ENCODE measurements at regions not wholly inside any gene's neighbourhood (a gene's known extent, or its start where the extent isn't known, plus 50 kb on each side); places are given as distances from the start of the nearest gene placed in this dataset.

DNA sequence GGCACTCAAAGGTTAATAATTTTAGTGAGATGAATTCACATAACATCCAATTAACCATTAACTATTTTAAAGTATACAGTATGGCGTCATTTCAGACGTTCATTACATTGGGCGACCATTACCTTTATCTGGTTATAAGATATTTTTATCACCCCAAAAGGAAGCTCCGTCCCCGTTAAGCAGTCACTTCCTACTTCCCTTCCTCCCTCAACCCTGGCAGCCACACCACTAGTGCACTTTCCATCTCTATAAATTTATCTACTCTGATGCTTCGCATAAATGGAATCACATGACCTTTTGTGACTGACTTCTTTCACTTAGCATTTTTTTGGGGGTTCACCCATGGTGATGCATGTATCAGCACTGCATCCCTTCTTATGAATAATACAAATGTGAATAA, 168.3 kb upstream of the PUM3 start:
- TF ChIP-seq, protein P1, sequence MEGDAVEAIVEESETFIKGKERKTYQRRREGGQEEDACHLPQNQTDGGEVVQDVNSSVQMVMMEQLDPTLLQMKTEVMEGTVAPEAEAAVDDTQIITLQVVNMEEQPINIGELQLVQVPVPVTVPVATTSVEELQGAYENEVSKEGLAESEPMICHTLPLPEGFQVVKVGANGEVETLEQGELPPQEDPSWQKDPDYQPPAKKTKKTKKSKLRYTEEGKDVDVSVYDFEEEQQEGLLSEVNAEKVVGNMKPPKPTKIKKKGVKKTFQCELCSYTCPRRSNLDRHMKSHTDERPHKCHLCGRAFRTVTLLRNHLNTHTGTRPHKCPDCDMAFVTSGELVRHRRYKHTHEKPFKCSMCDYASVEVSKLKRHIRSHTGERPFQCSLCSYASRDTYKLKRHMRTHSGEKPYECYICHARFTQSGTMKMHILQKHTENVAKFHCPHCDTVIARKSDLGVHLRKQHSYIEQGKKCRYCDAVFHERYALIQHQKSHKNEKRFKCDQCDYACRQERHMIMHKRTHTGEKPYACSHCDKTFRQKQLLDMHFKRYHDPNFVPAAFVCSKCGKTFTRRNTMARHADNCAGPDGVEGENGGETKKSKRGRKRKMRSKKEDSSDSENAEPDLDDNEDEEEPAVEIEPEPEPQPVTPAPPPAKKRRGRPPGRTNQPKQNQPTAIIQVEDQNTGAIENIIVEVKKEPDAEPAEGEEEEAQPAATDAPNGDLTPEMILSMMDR (IDR thresholded peaks at IDR 0.05; ENCODE audit: borderline replicate concordance), result no peak
- intact Hi-C loops (cut with micrococcal nuclease), result no loop called here
- DNase-seq, result no peak

DNA sequence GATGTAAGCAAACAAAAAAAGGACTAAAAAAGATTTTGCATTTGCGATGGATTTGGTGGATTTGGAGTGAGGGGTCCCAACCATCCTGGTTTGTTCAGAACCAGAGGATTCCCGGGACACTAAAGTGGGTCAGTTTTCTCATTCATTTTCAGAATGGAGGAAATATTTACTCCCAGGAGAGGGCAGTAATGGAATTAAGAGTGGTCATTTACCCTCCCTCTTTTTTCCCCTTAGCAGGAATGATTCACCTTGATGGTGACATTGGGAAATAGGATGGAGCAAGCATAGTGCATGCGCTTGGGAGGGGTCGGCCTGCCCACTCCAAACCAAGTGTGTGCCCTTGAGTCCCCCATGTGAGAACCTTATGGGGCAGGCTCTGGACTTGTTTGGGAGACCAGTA, 164.2 kb upstream of the PUM3 start:
- H3K9me3 ChIP-seq (replicated peaks), result no peaks in the 10 kb centered on the region
- no peak overlapping the region for H3K27ac ChIP-seq (replicated peaks)
- peaks cover 2% of the 10 kb centered on the region for H3K27me3 ChIP-seq (ENCODE audit: low read depth)
- no peaks in the 10 kb centered on the region for H3K36me3 ChIP-seq
- intact Hi-C loops (cut with micrococcal nuclease), result no loop called here
- no peak for DNase-seq
- no peaks in the 10 kb centered on the region for H3K4me1 ChIP-seq
- H3K4me3 ChIP-seq, result no peak overlapping the region
- TF ChIP-seq, protein P1 (IDR thresholded peaks at IDR 0.05; ENCODE audit: borderline replicate concordance), result no peak

More for the DNA sequence above, 168.3 kb upstream of the PUM3 start:
- H3K27ac ChIP-seq (replicated peaks), result no peak overlapping the region
- H3K4me1 ChIP-seq, result no peaks in the 10 kb centered on the region
- no peaks in the 10 kb centered on the region for H3K27me3 ChIP-seq (ENCODE audit: low read depth)
- no peak overlapping the region for H3K4me3 ChIP-seq
- no peaks in the 10 kb centered on the region for H3K36me3 ChIP-seq
- H3K9me3 ChIP-seq (replicated peaks), result no peaks in the 10 kb centered on the region

DNA sequence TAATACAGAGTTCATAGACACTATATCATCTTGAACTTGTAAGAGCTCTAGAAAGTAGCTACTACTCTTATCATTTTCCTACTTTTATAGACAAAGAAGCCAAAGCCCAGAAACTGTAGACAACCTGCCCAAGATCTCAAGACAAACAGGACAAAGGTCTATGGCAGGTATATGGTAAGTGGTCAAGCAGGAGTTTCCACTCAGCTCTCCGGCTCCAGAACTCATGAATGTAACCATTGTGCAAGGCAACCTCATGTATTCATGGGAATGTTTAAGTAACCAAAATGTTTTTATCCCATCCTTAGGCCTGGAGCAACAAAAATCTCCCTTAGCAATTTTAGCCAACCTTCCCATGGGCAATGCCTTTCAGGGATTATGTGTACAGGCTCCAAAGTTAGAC, 163.4 kb upstream of the PUM3 start:
- peaks cover 10% of the 10 kb centered on the region for H3K27me3 ChIP-seq (ENCODE audit: low read depth)
- H3K9me3 ChIP-seq (replicated peaks), result no peaks in the 10 kb centered on the region
- intact Hi-C loops (cut with micrococcal nuclease), result no loop called here
- TF ChIP-seq, protein P1 (IDR thresholded peaks at IDR 0.05; ENCODE audit: borderline replicate concordance), result no peak
- H3K4me3 ChIP-seq, result no peak overlapping the region
- no peaks in the 10 kb centered on the region for H3K4me1 ChIP-seq
- no peak for DNase-seq
- H3K27ac ChIP-seq (replicated peaks), result no peak overlapping the region
- no peaks in the 10 kb centered on the region for H3K36me3 ChIP-seq

DNA sequence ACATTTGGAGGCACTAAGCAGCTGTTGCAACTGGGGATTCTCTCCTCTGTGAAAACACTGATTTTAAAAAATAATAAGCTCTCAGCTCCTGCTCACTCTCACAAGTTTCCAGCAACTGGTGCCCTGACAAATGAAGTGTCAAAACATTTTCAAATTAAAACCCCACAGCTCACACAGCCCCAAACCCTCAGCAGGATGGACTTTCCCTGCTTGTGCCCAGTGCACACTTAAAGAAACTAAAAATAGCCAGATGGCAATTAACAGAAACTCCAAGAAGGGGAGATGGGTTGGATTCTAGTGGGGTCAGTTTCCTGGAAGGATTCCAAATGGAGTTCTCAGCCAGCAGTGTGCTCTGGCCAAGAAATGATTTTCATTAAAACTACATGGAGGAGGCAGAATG, 163.0 kb upstream of the PUM3 start:
- no peak overlapping the region for H3K4me3 ChIP-seq
- H3K4me1 ChIP-seq, result no peaks in the 10 kb centered on the region
- no peak for DNase-seq
- intact Hi-C loops (cut with micrococcal nuclease), result no loop called here
- no peaks in the 10 kb centered on the region for H3K36me3 ChIP-seq
- TF ChIP-seq, protein P1 (IDR thresholded peaks at IDR 0.05; ENCODE audit: borderline replicate concordance), result no peak
- no peaks in the 10 kb centered on the region for H3K9me3 ChIP-seq (replicated peaks)
- H3K27ac ChIP-seq (replicated peaks), result no peak overlapping the region
- peaks cover 14% of the 10 kb centered on the region for H3K27me3 ChIP-seq (ENCODE audit: low read depth)

DNA sequence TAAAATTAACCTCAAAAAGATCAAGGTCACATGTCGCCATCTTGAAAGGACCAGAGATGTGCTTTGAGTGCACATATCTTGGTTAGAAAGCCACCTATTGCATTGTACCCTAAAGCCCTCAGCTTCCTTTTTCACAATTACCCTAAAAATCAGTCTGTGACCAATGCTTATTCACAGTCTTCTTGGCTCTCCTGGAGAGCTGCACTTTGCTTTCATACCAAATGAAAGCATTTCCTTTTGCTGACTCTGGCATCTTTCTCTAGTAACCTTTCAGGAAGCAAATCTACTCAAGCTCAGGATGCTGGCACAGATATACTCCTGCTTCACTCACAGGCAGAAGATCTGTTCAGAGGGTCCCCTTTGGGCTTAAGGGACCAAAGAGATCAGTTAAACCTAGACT, 160.7 kb upstream of the PUM3 start:
- H3K4me3 ChIP-seq, result no peak overlapping the region
- no peaks in the 10 kb centered on the region for H3K36me3 ChIP-seq
- TF ChIP-seq, protein P1 (IDR thresholded peaks at IDR 0.05; ENCODE audit: borderline replicate concordance), result no peak
- DNase-seq, result no peak
- intact Hi-C loops (cut with micrococcal nuclease), result no loop called here
- H3K9me3 ChIP-seq (replicated peaks), result no peaks in the 10 kb centered on the region
- no peaks in the 10 kb centered on the region for H3K4me1 ChIP-seq
- no peak overlapping the region for H3K27ac ChIP-seq (replicated peaks)
- H3K27me3 ChIP-seq (ENCODE audit: low read depth), result peaks cover 27% of the 10 kb centered on the region

DNA sequence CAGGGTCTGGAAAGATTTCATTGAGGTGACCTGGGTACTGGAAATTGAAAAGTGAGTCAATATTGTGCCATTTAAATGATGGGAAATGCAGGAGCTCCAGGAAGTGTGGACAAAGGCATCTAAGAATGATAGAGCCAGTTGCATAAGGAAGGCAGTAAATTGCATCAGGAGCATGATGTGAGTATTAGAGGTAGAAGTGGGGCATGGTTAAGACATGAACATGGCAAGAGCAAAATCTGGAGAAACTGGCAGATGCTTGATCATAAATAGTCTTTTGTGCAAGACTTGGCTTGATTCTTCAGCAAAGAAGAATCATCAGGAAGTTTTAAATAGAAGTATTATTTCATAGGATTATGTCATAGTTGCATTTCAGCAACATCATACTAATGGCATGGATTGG, 157.4 kb upstream of the PUM3 start:
- no peak overlapping the region for H3K4me3 ChIP-seq
- H3K9me3 ChIP-seq (replicated peaks), result no peaks in the 10 kb centered on the region
- no peaks in the 10 kb centered on the region for H3K36me3 ChIP-seq
- TF ChIP-seq, protein P1 (IDR thresholded peaks at IDR 0.05; ENCODE audit: borderline replicate concordance), result no peak
- no peak overlapping the region for H3K27ac ChIP-seq (replicated peaks)
- no peak for DNase-seq
- H3K4me1 ChIP-seq, result no peaks in the 10 kb centered on the region
- intact Hi-C loops (cut with micrococcal nuclease), result no loop called here
- H3K27me3 ChIP-seq (ENCODE audit: low read depth), result peaks cover 27% of the 10 kb centered on the region
